Hepatocyte (in vitro differentiated cells): ENCODE measurements at regions not wholly inside any gene's neighbourhood (a gene's known extent, or its start where the extent isn't known, plus 50 kb on each side); places are given as distances from the start of the nearest gene placed in this dataset.
"Not testable (repeated sequence)": the region's sequence is repeated elsewhere in the genome, so short reads cannot be mapped to it uniquely, and the experiment has no call there.

Source experiments
- DNase-seq: peaks from one replicate; pipeline ENCODE4 v3.0.0-alpha.2; 2016; ENCODE audit warnings: low spot score
- H2AFZ ChIP-seq: fragments of 200-600 bp; sonication (generic); 2 replicates; pipeline ENCODE4 v1.6.0; 2016; ENCODE audit warnings: antibody characterized with exemption, mild to moderate bottlenecking
- H3K27ac ChIP-seq: fragments of 200-600 bp; sonication (generic); 2 replicates; pipeline ENCODE4 v1.5.1; 2016; ENCODE audit warnings: mild to moderate bottlenecking
- H3K27me3 ChIP-seq: fragments of 200-600 bp; sonication (generic); 2 replicates; pipeline ENCODE4 v1.6.1; 2016
- H3K36me3 ChIP-seq: fragments of 200-600 bp; sonication (generic); replicated peaks from 2 replicates; pipeline ENCODE4 v1.5.1; 2016; ENCODE audit warnings: low read depth; ENCODE audit not compliant: insufficient read depth
- H3K4me1 ChIP-seq: fragments of 200-600 bp; sonication (generic); 2 replicates; pipeline ENCODE4 v1.5.1; 2016; ENCODE audit warnings: mild to moderate bottlenecking, moderate library complexity; ENCODE audit not compliant: insufficient read depth
- H3K4me2 ChIP-seq: fragments of 200-600 bp; sonication (generic); 2 replicates; pipeline ENCODE4 v1.6.0; 2016
- H3K4me3 ChIP-seq: fragments of 200-600 bp; sonication (generic); 2 replicates; pipeline ENCODE4 v1.5.1; 2016; ENCODE audit warnings: mild to moderate bottlenecking
- H3K79me2 ChIP-seq: fragments of 200-600 bp; sonication (generic); 2 replicates; pipeline ENCODE4 v1.6.0; 2017; ENCODE audit warnings: mild to moderate bottlenecking
- H3K9me2 ChIP-seq: fragments of 200-600 bp; sonication (generic); replicated peaks from 2 replicates; pipeline ENCODE4 v1.6.0; 2017; ENCODE audit warnings: mild to moderate bottlenecking; ENCODE audit not compliant: insufficient read depth
- H3K9me3 ChIP-seq: fragments of 200-600 bp; sonication (generic); 2 replicates; pipeline ENCODE4 v1.5.1; 2016; ENCODE audit warnings: low read depth, mild to moderate bottlenecking
- H4K20me1 ChIP-seq: fragments of 200-600 bp; sonication (generic); 2 replicates; pipeline ENCODE4 v1.6.0; 2016; ENCODE audit warnings: mild to moderate bottlenecking; ENCODE audit not compliant: insufficient read depth, poor library complexity, severe bottlenecking
- CTCF ChIP-seq: fragments of 200-600 bp; sonication (generic); IDR thresholded peaks from 2 replicates; pipeline ENCODE4 v1.5.1; 2016; ENCODE audit warnings: antibody characterized with exemption, mild to moderate bottlenecking; ENCODE audit not compliant: poor library complexity
- EZH2 ChIP-seq: fragments of 200-600 bp; sonication (generic); IDR thresholded peaks from 2 replicates; pipeline ENCODE4 v1.6.1; 2016; ENCODE audit warnings: antibody characterized with exemption, mild to moderate bottlenecking, borderline replicate concordance
- EZH2phosphoT487 ChIP-seq: fragments of 200-600 bp; sonication (generic); IDR thresholded peaks from one replicate; pipeline ENCODE4 v1.6.1; 2018; ENCODE audit warnings: antibody characterized with exemption, mild to moderate bottlenecking, low read depth, moderate library complexity; ENCODE audit not compliant: unreplicated experiment, severe bottlenecking
- whole genome bisulfite sequencing: methylation state at CpG from one replicate; pipeline ENCODE4 v1.1.6; 2016; ENCODE audit warnings: low lambda C conversion rate; ENCODE audit errors: missing lambda C conversion rate; 5-methylcytosine and 5-hydroxymethylcytosine counted together

GRCh38 chr5:125083981-125084380 is 337.5 kb upstream of the ZNF608 start:
- H3K4me3 ChIP-seq, result no peak overlapping the region
- no peaks in the 10 kb centered on the region for H4K20me1 ChIP-seq
- peaks cover 6% of the 10 kb centered on the region for H3K4me1 ChIP-seq
- no peak overlapping the region for H2AFZ ChIP-seq
- H3K4me2 ChIP-seq, result no peak overlapping the region
- TF ChIP-seq EZH2phosphoT487, result no peak
- TF ChIP-seq EZH2, result no peak
- TF ChIP-seq CTCF, result no peak
- H3K9me3 ChIP-seq, result no peaks in the 10 kb centered on the region
- no peaks in the 10 kb centered on the region for H3K79me2 ChIP-seq
- H3K27me3 ChIP-seq, result no peaks in the 10 kb centered on the region
- DNase-seq, result peak; percentile 11
- H3K36me3 ChIP-seq, result no peaks in the 10 kb centered on the region
- no peak overlapping the region for H3K27ac ChIP-seq
- H3K9me2 ChIP-seq, result no peaks in the 10 kb centered on the region

- Histone ChIP-seq H3K4me3 (no peak overlapping the region), H4K20me1 (no peaks in the 10 kb centered on the region), H3K79me2 (no peaks in the 10 kb centered on the region), H2AFZ (no peak overlapping the region), H3K4me2 (no peak overlapping the region), H3K9me3 (no peaks in the 10 kb centered on the region), H3K27me3 (no peaks in the 10 kb centered on the region), H3K27ac (no peak overlapping the region), H3K36me3 (no peaks in the 10 kb centered on the region), H3K4me1 (peaks cover 6% of the 10 kb centered on the region), H3K9me2 (no peaks in the 10 kb centered on the region)
- no peak for DNase-seq
- TF ChIP-seq CTCF (no peak), EZH2phosphoT487 (no peak), EZH2 (no peak)
- 77% methylated on average over 2 of the region's 2 CpGs for WGBS
These were observed 339.5 kb upstream of the ZNF608 start for GRCh38 chr5:125085797-125086505.

GRCh38 chr5:125088522-125089105 is 342.2 kb upstream of the ZNF608 start:
- no peak overlapping the region for H3K4me2 ChIP-seq
- H3K4me3 ChIP-seq, result no peak overlapping the region
- H3K27ac ChIP-seq, result no peak overlapping the region
- 98% methylated on average over 22 of the region's 27 CpGs for WGBS
- DNase-seq, result no peak
- no peaks in the 10 kb centered on the region for H3K9me2 ChIP-seq
- peaks cover 2% of the 10 kb centered on the region for H3K4me1 ChIP-seq
- H4K20me1 ChIP-seq, result no peaks in the 10 kb centered on the region
- no peaks in the 10 kb centered on the region for H3K36me3 ChIP-seq
- no peaks in the 10 kb centered on the region for H3K27me3 ChIP-seq
- TF ChIP-seq EZH2phosphoT487 (no peak), CTCF (no peak), EZH2 (no peak)
- no peak overlapping the region for H2AFZ ChIP-seq
- H3K9me3 ChIP-seq, result no peaks in the 10 kb centered on the region
- H3K79me2 ChIP-seq, result no peaks in the 10 kb centered on the region

- not testable (repeated sequence) for H3K9me3 ChIP-seq, H3K9me2 ChIP-seq, H3K4me2 ChIP-seq, H3K4me1 ChIP-seq, DNase-seq, H3K4me3 ChIP-seq, H2AFZ ChIP-seq, H3K36me3 ChIP-seq, H3K27ac ChIP-seq, H3K27me3 ChIP-seq, H3K79me2 ChIP-seq, H4K20me1 ChIP-seq
- WGBS, result 75% methylated on average over 3 of the region's 3 CpGs
These were observed 345.7 kb upstream of the ZNF608 start for GRCh38 chr5:125092138-125092537.
